ENCODE measurements at regions not wholly inside any gene's neighbourhood (a gene's known extent, or its start where the extent isn't known, plus 50 kb on each side); places are given as distances from the start of the nearest gene placed in this dataset.

- TF ChIP-seq, protein P1, sequence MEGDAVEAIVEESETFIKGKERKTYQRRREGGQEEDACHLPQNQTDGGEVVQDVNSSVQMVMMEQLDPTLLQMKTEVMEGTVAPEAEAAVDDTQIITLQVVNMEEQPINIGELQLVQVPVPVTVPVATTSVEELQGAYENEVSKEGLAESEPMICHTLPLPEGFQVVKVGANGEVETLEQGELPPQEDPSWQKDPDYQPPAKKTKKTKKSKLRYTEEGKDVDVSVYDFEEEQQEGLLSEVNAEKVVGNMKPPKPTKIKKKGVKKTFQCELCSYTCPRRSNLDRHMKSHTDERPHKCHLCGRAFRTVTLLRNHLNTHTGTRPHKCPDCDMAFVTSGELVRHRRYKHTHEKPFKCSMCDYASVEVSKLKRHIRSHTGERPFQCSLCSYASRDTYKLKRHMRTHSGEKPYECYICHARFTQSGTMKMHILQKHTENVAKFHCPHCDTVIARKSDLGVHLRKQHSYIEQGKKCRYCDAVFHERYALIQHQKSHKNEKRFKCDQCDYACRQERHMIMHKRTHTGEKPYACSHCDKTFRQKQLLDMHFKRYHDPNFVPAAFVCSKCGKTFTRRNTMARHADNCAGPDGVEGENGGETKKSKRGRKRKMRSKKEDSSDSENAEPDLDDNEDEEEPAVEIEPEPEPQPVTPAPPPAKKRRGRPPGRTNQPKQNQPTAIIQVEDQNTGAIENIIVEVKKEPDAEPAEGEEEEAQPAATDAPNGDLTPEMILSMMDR (IDR thresholded peaks at IDR 0.05 in 8 of 11, conservative IDR thresholded peaks at IDR 0.05 in 3 of 11), result no peak
- TF ChIP-seq POLR2A (IDR thresholded peaks at IDR 0.05), result no peak
These were observed 191.7 kb downstream of the S1PR1 start for GRCh38 chr1:101428562-101428961.
